Caco-2 (cell line): ENCODE measurements at regions not wholly inside any gene's neighbourhood (a gene's known extent, or its start where the extent isn't known, plus 50 kb on each side); places are given as distances from the start of the nearest gene placed in this dataset.

Source experiments
- BruUV-seq: library from RNA; stranded (reverse); fragments of 400-500 nt; replicated peaks from 2 replicates; lab custom pipeline; 2021; lab: Mats Ljungman, UMichigan
- CTCF ChIA-PET: fragments of 300-600 bp; sonication (Branson Sonifier 250); formaldehyde crosslinking; loops from one replicate; lab custom pipeline; 2022; ENCODE audit warnings: antibody characterized with exemption; lab: Charles Lee
- POLR2A ChIA-PET: fragments of 300-600 bp; sonication (Branson Sonifier 250); formaldehyde crosslinking; loops from one replicate; lab custom pipeline; 2022; ENCODE audit warnings: antibody characterized with exemption; lab: Charles Lee
- DNase-seq, 2 experiments: peaks; one replicate each; pipeline versions ENCODE4 v3.0.0 to v3.0.0-alpha.2; 2020 to 2022
- H3K27me3 ChIP-seq: replicated peaks from 2 replicates; pipeline ENCODE4 v1.6.0; 2011; ENCODE audit warnings: low read length; ENCODE audit not compliant: control insufficient read depth, insufficient read depth
- H3K36me3 ChIP-seq: 2 replicates; pipeline ENCODE4 v1.5.1; 2011; ENCODE audit warnings: low read length; ENCODE audit not compliant: control insufficient read depth, insufficient read depth
- H3K4me1 ChIP-seq: fragments of 250-450 bp; sonication (Bioruptor Pico); 2 replicates; pipeline ENCODE4 v1.5.1; 2020; ENCODE audit warnings: mild to moderate bottlenecking
- H3K4me3 ChIP-seq: 2 replicates; pipeline ENCODE4 v1.5.1; 2011; ENCODE audit warnings: low read depth, mild to moderate bottlenecking, control low read depth, low read length
- H3K9me3 ChIP-seq: fragments of 250-450 bp; sonication (Bioruptor Pico); 2 replicates; pipeline ENCODE4 v1.5.1; 2020; ENCODE audit warnings: mild to moderate bottlenecking, moderate library complexity
- H3K27ac Mint-ChIP-seq: one replicate; pipeline ENCODE4 v1.8.0; 2022; ENCODE audit warnings: mixed read lengths; ENCODE audit not compliant: unreplicated experiment
- H3K27me3 Mint-ChIP-seq: one replicate; pipeline ENCODE4 v1.8.0; 2022; ENCODE audit warnings: mixed read lengths; ENCODE audit not compliant: insufficient read depth, unreplicated experiment
- H3K36me3 Mint-ChIP-seq: one replicate; pipeline ENCODE4 v1.8.0; 2022; ENCODE audit warnings: mild to moderate bottlenecking, mixed read lengths; ENCODE audit not compliant: insufficient read depth, unreplicated experiment
- H3K4me1 Mint-ChIP-seq: one replicate; pipeline ENCODE4 v1.8.0; 2022; ENCODE audit warnings: low read depth, mixed read lengths; ENCODE audit not compliant: unreplicated experiment
- H3K4me3 Mint-ChIP-seq: one replicate; pipeline ENCODE4 v1.8.0; 2022; ENCODE audit warnings: mild to moderate bottlenecking, moderate library complexity, mixed read lengths; ENCODE audit not compliant: unreplicated experiment
- H3K9me3 Mint-ChIP-seq: one replicate; pipeline ENCODE4 v1.8.0; 2022; ENCODE audit warnings: mixed read lengths; ENCODE audit not compliant: unreplicated experiment
- intact Hi-C: fragments of 100-400 bp; cut with micrococcal nuclease; formaldehyde crosslinking; loops from one replicate; pipeline ENCODE4 v1.10.0; 2022; ENCODE audit not compliant: unreplicated experiment
- TF ChIP-seq, protein P1 (sequence below), 2 experiments: fragments of 200-600 bp in 1 of 2; IDR thresholded peaks; 1 replicate in 1 of 2; 2 replicates in 1 of 2; pipeline versions ENCODE4 v1.5.1 to v1.8.0; 2011 to 2022; ENCODE audit warnings: antibody characterized with exemption in 1 of 2, control low read depth in 1 of 2, inconsistent platforms in 1 of 2, low read depth in 1 of 2, low read length in 1 of 2, mild to moderate bottlenecking in 1 of 2, moderate library complexity in 1 of 2; ENCODE audit not compliant: insufficient read depth in 1 of 2, severe bottlenecking in 1 of 2, unreplicated experiment in 1 of 2

DNA sequence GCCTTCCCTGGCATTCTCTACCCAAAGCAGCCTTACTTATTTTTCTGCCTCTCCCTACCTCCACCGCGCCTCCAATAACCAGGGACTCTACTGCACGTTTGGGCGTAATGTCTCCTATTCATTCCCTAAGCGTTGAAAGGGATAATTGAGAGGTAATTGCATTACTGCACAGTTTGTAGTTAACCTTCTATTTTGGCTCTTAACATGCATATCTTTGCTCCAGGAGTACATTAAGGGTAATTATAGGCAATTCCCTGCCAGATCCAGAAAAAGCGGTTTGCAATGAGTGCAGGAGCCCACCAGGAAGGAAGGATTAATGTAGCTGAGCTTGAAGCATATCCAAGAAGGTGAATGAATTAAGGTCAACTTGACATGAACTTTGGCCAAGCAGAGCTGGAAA, 558.4 kb downstream of the TYW1 start:
- ChIA-PET CTCF (no interaction called here), POLR2A (no interaction called here)
- peaks cover 7% of the 10 kb centered on the region for H3K9me3 Mint-ChIP-seq
- H3K4me3 ChIP-seq, result no peak overlapping the region
- no peaks in the 10 kb centered on the region for H3K4me1 Mint-ChIP-seq
- no TSS peak for BruUV-seq
- H3K4me1 ChIP-seq, result no peaks in the 10 kb centered on the region
- no peaks in the 10 kb centered on the region for H3K36me3 ChIP-seq
- no peaks in the 10 kb centered on the region for H3K27me3 ChIP-seq
- TF ChIP-seq, protein P1, sequence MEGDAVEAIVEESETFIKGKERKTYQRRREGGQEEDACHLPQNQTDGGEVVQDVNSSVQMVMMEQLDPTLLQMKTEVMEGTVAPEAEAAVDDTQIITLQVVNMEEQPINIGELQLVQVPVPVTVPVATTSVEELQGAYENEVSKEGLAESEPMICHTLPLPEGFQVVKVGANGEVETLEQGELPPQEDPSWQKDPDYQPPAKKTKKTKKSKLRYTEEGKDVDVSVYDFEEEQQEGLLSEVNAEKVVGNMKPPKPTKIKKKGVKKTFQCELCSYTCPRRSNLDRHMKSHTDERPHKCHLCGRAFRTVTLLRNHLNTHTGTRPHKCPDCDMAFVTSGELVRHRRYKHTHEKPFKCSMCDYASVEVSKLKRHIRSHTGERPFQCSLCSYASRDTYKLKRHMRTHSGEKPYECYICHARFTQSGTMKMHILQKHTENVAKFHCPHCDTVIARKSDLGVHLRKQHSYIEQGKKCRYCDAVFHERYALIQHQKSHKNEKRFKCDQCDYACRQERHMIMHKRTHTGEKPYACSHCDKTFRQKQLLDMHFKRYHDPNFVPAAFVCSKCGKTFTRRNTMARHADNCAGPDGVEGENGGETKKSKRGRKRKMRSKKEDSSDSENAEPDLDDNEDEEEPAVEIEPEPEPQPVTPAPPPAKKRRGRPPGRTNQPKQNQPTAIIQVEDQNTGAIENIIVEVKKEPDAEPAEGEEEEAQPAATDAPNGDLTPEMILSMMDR (IDR thresholded peaks at IDR 0.05; ENCODE audit: insufficient read depth in 1 of 2, low read depth in 1 of 2, low read length in 1 of 2, severe bottlenecking in 1 of 2, unreplicated experiment in 1 of 2), result no peak
- H3K27ac Mint-ChIP-seq, result no peak overlapping the region
- DNase-seq, result no peak
- H3K9me3 ChIP-seq, result no peaks in the 10 kb centered on the region
- H3K27me3 Mint-ChIP-seq, result peaks cover 4% of the 10 kb centered on the region
- H3K4me3 Mint-ChIP-seq, result no peak overlapping the region
- intact Hi-C loops, result loop anchor here (10.0 kb wide), 1 partner anchor 60 kb away; no protein-coding TSS in a partner anchor
- no peaks in the 10 kb centered on the region for H3K36me3 Mint-ChIP-seq

DNA sequence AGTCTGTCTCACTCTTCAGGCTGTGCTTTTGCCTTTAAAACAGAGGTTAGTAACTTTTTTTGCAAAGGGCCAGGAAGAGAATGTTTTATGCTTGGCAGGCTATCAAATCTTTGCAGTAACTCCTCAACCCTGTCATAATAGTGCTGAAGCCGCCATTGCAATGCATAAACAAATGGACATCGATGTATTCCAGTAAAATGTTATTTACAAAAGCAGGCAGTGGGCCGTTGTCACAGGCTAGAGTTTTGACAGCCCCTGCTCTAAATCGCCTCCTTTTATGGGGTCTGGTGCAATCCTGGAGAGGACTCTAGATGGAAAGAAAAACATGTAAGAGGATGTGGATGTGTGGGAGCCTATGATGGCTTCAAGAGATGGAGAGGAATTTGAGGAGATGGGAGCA, 568.3 kb downstream of the TYW1 start:
- no peak overlapping the region for H3K4me3 Mint-ChIP-seq
- Histone ChIP-seq H3K9me3 (peaks cover 4% of the 10 kb centered on the region; the same call in 1 of the 2 replicates), H3K4me1 (no peaks in the 10 kb centered on the region), H3K36me3 (no peaks in the 10 kb centered on the region), H3K4me3 (no peak overlapping the region), H3K27me3 (no peaks in the 10 kb centered on the region)
- intact Hi-C loops, result no loop called here
- POLR2A ChIA-PET, result no interaction called here
- peaks cover 6% of the 10 kb centered on the region for H3K27me3 Mint-ChIP-seq
- no peaks in the 10 kb centered on the region for H3K36me3 Mint-ChIP-seq
- no peak overlapping the region for H3K27ac Mint-ChIP-seq
- no TSS peak for BruUV-seq
- CTCF ChIA-PET, result no interaction called here
- H3K9me3 Mint-ChIP-seq, result peaks cover 17% of the 10 kb centered on the region
- TF ChIP-seq, protein P1 (IDR thresholded peaks at IDR 0.05; ENCODE audit: insufficient read depth in 1 of 2, low read depth in 1 of 2, low read length in 1 of 2, severe bottlenecking in 1 of 2, unreplicated experiment in 1 of 2), result no peak
- no peaks in the 10 kb centered on the region for H3K4me1 Mint-ChIP-seq
- no peak for DNase-seq

DNA sequence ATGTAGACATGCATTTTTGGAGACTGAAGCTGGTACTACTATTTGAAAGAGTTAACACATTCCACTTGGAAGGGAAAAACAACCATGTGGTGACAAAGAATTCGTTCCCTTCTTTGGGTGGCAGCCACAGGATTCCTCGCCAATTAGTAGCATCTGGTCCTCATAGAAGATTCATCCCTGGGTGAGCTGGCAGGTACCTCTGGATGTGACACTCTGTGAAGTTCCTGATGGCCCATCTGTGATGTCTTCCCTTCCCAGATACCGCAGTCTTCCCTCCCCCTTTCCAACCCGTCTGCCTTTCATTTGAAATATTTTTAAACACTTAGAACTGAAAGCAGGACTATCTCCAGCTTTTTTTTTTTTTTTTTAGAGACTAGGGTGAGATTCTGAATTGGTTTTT, 569.5 kb downstream of the TYW1 start:
- Histone ChIP-seq H3K36me3 (no peaks in the 10 kb centered on the region), H3K4me3 (no peak overlapping the region), H3K4me1 (no peaks in the 10 kb centered on the region), H3K27me3 (no peaks in the 10 kb centered on the region), H3K9me3 (peaks cover 4% of the 10 kb centered on the region; the same call in 1 of the 2 replicates)
- Mint-ChIP-seq H3K36me3 (no peaks in the 10 kb centered on the region), H3K9me3 (peaks cover 20% of the 10 kb centered on the region), H3K4me1 (no peaks in the 10 kb centered on the region), H3K27ac (no peak overlapping the region), H3K4me3 (no peak overlapping the region), H3K27me3 (peaks cover 6% of the 10 kb centered on the region)
- CTCF ChIA-PET, result no interaction called here
- POLR2A ChIA-PET, result no interaction called here
- no TSS peak for BruUV-seq
- TF ChIP-seq, protein P1 (IDR thresholded peaks at IDR 0.05; ENCODE audit: insufficient read depth in 1 of 2, low read depth in 1 of 2, low read length in 1 of 2, severe bottlenecking in 1 of 2, unreplicated experiment in 1 of 2), result no peak
- DNase-seq, result no peak
- intact Hi-C loops, result no loop called here
